ENCODE measurements at regions not wholly inside any gene's neighbourhood (a gene's known extent, or its start where the extent isn't known, plus 50 kb on each side); places are given as distances from the start of the nearest gene placed in this dataset.

DNA sequence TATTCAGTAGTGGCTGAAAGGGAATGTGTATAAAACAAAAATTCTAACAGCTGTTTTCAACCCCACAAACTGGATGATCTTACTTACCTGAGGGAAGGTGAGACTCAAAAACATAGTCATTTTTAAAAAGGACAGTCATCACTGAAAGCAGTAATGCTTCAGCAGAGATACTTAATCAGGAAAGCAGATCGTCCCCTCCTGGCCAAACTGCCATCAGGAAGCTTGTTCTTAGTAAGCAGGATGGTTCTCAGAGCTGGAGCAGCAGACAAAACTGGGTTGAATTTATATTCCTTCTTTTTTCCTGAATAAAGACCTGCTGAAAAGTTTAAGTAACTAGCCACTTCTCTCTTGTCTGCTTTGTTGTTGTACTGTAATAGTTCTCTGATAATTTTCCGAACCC is 1156.5 kb downstream of the OLFM4 start:
- H3K4me3 Mint-ChIP-seq, result no peak overlapping the region
- H3K27ac Mint-ChIP-seq, result no peak overlapping the region
- DNase-seq, result no peak
- no peaks in the 10 kb centered on the region for H3K36me3 Mint-ChIP-seq
- CTCF ChIA-PET, result no interaction called here
- no peaks in the 10 kb centered on the region for H3K27me3 Mint-ChIP-seq
- H3K4me1 Mint-ChIP-seq, result no peaks in the 10 kb centered on the region
- H3K9me3 Mint-ChIP-seq, result peaks cover 14% of the 10 kb centered on the region

GRCh38 chr13:54185785-54186184 is 1157.2 kb downstream of the OLFM4 start:
- peaks cover 14% of the 10 kb centered on the region for H3K9me3 Mint-ChIP-seq
- H3K4me3 Mint-ChIP-seq, result no peak overlapping the region
- no peaks in the 10 kb centered on the region for H3K27me3 Mint-ChIP-seq
- CTCF ChIA-PET, result no interaction called here
- H3K36me3 Mint-ChIP-seq, result no peaks in the 10 kb centered on the region
- no peaks in the 10 kb centered on the region for H3K4me1 Mint-ChIP-seq
- no peak overlapping the region for H3K27ac Mint-ChIP-seq
- no peak for DNase-seq

DNA sequence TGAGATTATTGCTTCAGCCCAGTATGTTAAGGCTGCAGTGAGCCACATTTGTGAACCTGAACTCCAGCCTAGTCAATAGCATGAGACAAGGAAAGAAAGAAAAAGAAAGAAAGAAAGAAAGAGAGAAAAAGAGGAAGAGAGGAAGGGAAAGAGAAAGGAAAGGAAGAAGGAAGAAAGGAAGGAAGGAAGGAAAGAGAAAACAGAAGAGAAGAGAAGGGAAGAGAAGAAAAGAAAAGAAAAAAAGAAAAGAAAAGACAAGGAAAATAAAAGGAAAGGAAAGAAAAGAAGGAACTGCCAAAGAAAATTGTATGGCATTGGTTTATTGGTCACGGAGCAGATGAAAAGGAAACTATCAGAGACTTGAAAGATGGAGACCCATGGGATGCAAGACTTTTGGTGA is 1158.8 kb downstream of the OLFM4 start:
- CTCF ChIA-PET, result no interaction called here
- H3K36me3 Mint-ChIP-seq, result no peaks in the 10 kb centered on the region
- H3K9me3 Mint-ChIP-seq, result peaks cover 14% of the 10 kb centered on the region
- no peak for DNase-seq
- H3K27ac Mint-ChIP-seq, result no peak overlapping the region
- H3K4me3 Mint-ChIP-seq, result no peak overlapping the region
- no peaks in the 10 kb centered on the region for H3K4me1 Mint-ChIP-seq
- no peaks in the 10 kb centered on the region for H3K27me3 Mint-ChIP-seq

GRCh38 chr13:54194233-54195024 is 1165.8 kb downstream of the OLFM4 start:
- Mint-ChIP-seq H3K9me3 (peaks cover 7% of the 10 kb centered on the region), H3K27me3 (no peaks in the 10 kb centered on the region), H3K4me1 (no peaks in the 10 kb centered on the region), H3K36me3 (no peaks in the 10 kb centered on the region), H3K27ac (no peak overlapping the region), H3K4me3 (no peak overlapping the region)
- no peak for DNase-seq
- CTCF ChIA-PET, result no interaction called here

DNA sequence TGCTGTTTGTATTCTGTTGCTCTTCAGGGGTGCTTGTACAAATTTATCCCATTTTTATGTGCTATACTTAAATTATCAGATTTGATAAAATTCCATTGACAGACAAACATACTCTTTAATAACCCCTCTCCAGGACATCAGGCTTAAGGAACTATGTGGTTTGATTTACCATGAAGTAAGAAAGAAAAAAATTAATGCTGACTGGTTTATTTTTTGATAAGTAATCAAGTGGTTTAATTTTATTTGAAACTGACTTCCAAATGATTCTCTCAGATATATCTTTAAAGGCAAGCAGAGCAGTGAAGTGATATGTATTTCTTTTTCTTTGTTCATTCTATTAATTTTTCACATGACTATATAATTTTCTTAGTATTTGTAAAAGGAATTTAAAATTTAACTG is 1168.1 kb downstream of the OLFM4 start:
- H3K36me3 Mint-ChIP-seq, result no peaks in the 10 kb centered on the region
- H3K27ac Mint-ChIP-seq, result no peak overlapping the region
- CTCF ChIA-PET, result no interaction called here
- H3K27me3 Mint-ChIP-seq, result no peaks in the 10 kb centered on the region
- no peaks in the 10 kb centered on the region for H3K4me1 Mint-ChIP-seq
- DNase-seq, result no peak
- no peak overlapping the region for H3K4me3 Mint-ChIP-seq
- peaks cover 6% of the 10 kb centered on the region for H3K9me3 Mint-ChIP-seq

- Mint-ChIP-seq H3K9me3 (peaks cover 6% of the 10 kb centered on the region), H3K4me3 (no peak overlapping the region), H3K4me1 (no peaks in the 10 kb centered on the region), H3K27me3 (no peaks in the 10 kb centered on the region), H3K36me3 (no peaks in the 10 kb centered on the region), H3K27ac (no peak overlapping the region)
- CTCF ChIA-PET, result no interaction called here
- no peak for DNase-seq
Measured at GRCh38 chr13:54198911-54199310, 1170.3 kb downstream of the OLFM4 start.

DNA sequence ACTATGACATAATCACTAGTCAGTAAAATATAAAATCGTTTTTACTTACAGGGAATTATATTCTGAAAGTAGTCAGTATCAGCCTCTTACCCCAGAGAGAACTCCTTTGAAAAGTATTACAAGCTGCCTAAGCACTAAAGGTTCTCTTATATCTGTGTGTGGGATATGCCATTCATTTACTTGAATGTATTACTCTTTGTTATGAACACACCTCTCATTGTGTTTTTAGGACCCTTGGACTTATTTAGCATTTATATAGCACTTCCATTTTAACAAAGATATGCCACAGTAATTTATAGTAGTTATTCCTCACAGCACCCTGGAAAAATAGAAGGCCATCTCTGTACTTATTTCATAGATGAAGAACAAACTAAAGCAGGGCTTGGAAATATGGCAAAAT is 1178.0 kb downstream of the OLFM4 start:
- Mint-ChIP-seq H3K4me1 (no peaks in the 10 kb centered on the region), H3K27ac (no peak overlapping the region), H3K36me3 (no peaks in the 10 kb centered on the region), H3K9me3 (peaks cover 4% of the 10 kb centered on the region), H3K4me3 (no peak overlapping the region), H3K27me3 (no peaks in the 10 kb centered on the region)
- no peak for DNase-seq
- CTCF ChIA-PET, result no interaction called here

DNA sequence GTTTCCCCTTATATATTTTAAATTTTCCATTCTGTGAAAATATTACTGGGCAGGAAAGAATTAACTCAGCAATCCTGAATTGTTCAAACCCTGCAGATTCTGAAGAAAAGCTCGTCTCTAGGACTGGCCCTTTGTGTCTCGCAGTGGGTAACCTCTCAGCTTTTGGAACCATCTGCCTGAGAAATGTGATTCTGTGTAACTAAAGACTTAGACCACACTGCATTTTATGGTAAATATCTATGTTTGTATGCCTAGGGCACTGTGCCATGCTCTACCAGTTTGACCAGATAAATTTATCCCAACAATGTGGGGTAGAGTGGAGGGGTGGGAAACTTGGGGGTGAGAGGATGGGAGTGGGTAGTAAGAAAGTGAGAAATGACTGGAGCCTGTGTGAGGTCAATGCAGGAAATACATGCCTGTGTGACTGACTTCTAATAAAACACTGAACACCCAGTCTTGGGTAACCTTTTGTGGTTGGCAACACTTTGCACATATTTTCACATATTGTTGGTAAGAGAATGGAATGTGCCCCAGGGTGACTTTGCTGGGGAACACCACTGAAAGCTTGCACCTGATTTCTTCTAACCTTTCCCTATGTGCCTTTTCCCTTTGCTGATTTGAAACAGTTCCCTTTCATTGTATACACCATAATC is 1181.9 kb downstream of the OLFM4 start:
- Mint-ChIP-seq H3K27ac (no peak overlapping the region), H3K36me3 (no peaks in the 10 kb centered on the region), H3K27me3 (no peaks in the 10 kb centered on the region), H3K4me3 (no peak overlapping the region), H3K9me3 (peaks cover 6% of the 10 kb centered on the region), H3K4me1 (no peaks in the 10 kb centered on the region)
- no peak for DNase-seq
- CTCF ChIA-PET, result no interaction called here

GRCh38 chr13:54216221-54216620 is 1187.6 kb downstream of the OLFM4 start:
- H3K4me3 Mint-ChIP-seq, result no peak overlapping the region
- no peak for DNase-seq
- CTCF ChIA-PET, result no interaction called here
- H3K27me3 Mint-ChIP-seq, result no peaks in the 10 kb centered on the region
- no peaks in the 10 kb centered on the region for H3K4me1 Mint-ChIP-seq
- no peaks in the 10 kb centered on the region for H3K36me3 Mint-ChIP-seq
- no peak overlapping the region for H3K27ac Mint-ChIP-seq
- peaks cover 20% of the 10 kb centered on the region for H3K9me3 Mint-ChIP-seq

- CTCF ChIA-PET, result no interaction called here
- peaks cover 17% of the 10 kb centered on the region for H3K9me3 Mint-ChIP-seq
- no peak for DNase-seq
- no peak overlapping the region for H3K4me3 Mint-ChIP-seq
- H3K27me3 Mint-ChIP-seq, result no peaks in the 10 kb centered on the region
- no peaks in the 10 kb centered on the region for H3K4me1 Mint-ChIP-seq
- H3K27ac Mint-ChIP-seq, result no peak overlapping the region
- no peaks in the 10 kb centered on the region for H3K36me3 Mint-ChIP-seq
Measured at GRCh38 chr13:54226876-54227275, 1198.3 kb downstream of the OLFM4 start.

DNA sequence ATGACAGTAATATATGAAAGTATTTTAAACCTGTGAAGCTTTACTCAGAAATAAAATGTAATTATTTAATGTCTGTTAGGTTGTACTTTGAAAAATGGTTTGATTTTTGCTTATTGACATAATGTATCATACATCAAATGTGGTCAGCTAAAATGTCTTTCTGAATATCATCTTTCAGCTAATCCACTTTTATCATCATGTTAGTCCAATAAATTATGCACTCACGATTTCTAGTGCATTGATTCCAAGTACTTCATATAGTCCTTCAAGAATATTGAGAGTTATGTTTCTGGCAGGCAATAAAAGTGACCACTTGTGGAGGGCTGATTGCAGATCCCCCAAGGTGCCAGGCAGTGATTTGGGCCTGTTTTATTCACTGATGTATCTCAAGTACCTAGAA is 1204.1 kb downstream of the OLFM4 start:
- CTCF ChIA-PET, result no interaction called here
- no peak overlapping the region for H3K27ac Mint-ChIP-seq
- no peaks in the 10 kb centered on the region for H3K36me3 Mint-ChIP-seq
- H3K4me1 Mint-ChIP-seq, result no peaks in the 10 kb centered on the region
- no peak overlapping the region for H3K4me3 Mint-ChIP-seq
- no peak for DNase-seq
- H3K9me3 Mint-ChIP-seq, result peaks cover 10% of the 10 kb centered on the region
- no peaks in the 10 kb centered on the region for H3K27me3 Mint-ChIP-seq

DNA sequence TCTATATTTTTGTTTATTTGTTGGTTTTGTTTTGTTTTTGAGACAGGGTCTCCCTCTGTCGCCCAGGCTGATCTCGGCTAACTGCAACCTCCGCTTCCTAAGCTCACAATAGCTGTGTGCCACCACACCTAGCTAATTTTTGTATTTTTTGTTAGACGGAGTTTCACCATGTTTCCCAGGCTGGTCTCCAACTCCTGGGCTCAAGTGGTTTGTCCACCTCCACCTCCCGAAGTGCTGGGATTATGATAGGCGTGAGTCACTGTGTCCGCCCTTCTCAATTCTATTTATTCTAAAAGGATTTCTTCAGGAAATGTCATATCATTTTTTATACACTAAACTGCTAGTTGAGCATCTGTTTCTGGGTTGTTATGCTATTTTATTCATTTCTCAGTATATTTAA is 1206.0 kb downstream of the OLFM4 start:
- no peaks in the 10 kb centered on the region for H3K36me3 Mint-ChIP-seq
- H3K27me3 Mint-ChIP-seq, result no peaks in the 10 kb centered on the region
- DNase-seq, result no peak
- no peak overlapping the region for H3K4me3 Mint-ChIP-seq
- H3K9me3 Mint-ChIP-seq, result peaks cover 10% of the 10 kb centered on the region
- no peaks in the 10 kb centered on the region for H3K4me1 Mint-ChIP-seq
- no peak overlapping the region for H3K27ac Mint-ChIP-seq
- CTCF ChIA-PET, result no interaction called here

DNA sequence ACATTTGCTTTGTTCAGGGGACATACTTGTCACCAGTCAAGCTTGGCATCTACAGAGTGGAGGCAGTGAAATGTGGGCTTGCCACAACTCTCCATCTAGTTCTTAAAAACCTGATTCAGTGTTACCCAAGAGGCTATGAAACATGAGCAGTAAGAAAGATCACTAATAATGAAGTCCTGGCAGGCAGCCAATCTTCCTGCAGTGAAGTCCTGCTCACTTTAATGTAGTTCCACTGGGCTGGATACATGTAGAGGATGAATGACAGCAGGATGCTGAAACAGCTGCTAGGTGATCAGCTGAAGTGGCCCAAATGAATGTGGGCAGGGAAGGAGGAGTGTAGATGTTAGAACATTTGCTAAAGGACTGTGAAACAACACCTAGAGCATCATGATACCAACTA is 1213.1 kb downstream of the OLFM4 start:
- H3K9me3 Mint-ChIP-seq, result peaks cover 13% of the 10 kb centered on the region
- no peak overlapping the region for H3K4me3 Mint-ChIP-seq
- H3K36me3 Mint-ChIP-seq, result no peaks in the 10 kb centered on the region
- no peak for DNase-seq
- no peaks in the 10 kb centered on the region for H3K27me3 Mint-ChIP-seq
- no peak overlapping the region for H3K27ac Mint-ChIP-seq
- no peaks in the 10 kb centered on the region for H3K4me1 Mint-ChIP-seq
- CTCF ChIA-PET, result no interaction called here

DNA sequence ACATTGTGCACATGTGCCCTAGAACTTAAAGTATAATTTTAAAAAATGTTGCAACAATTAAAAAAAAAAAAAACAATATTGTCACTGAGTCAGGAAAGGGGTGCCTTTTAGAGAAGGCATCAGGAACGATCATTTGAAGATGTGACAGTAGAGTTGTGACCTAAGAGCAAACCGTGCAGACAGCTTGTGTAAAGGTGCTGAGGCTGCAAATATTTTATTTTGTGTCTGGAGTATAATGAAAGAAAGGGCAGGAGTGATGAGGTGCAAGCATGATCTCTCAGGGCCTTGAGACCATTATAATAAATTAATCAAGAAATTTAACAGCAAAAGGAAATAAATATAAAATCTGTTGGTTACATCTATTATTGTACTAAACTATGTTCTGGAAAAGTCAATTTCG is 1219.7 kb downstream of the OLFM4 start:
- H3K27ac Mint-ChIP-seq, result no peak overlapping the region
- no peaks in the 10 kb centered on the region for H3K27me3 Mint-ChIP-seq
- no peaks in the 10 kb centered on the region for H3K36me3 Mint-ChIP-seq
- H3K4me1 Mint-ChIP-seq, result no peaks in the 10 kb centered on the region
- H3K4me3 Mint-ChIP-seq, result no peak overlapping the region
- no peak for DNase-seq
- peaks cover 14% of the 10 kb centered on the region for H3K9me3 Mint-ChIP-seq
- CTCF ChIA-PET, result no interaction called here

DNA sequence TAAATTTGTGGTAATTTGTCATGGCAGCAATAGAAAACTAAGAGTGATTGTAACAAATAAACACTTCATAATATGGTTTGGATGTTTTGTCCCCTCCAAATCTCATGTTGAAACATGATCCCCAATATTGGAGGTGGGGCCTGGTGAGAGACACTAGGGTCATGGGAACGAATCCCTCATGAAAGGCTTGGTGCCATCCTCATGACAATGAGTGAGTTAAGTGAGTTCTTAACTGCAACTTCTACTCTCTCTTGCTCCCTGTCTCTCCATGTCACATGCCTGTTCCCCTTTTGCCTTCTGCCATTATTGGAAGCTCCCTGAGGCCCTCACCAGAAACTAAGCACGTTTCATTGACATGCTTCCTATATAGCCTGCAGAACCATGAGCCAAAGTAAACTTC is 1233.2 kb downstream of the OLFM4 start:
- Mint-ChIP-seq H3K4me1 (no peaks in the 10 kb centered on the region), H3K27me3 (no peaks in the 10 kb centered on the region), H3K9me3 (peaks cover 6% of the 10 kb centered on the region), H3K36me3 (no peaks in the 10 kb centered on the region), H3K4me3 (no peak overlapping the region), H3K27ac (no peak overlapping the region)
- CTCF ChIA-PET, result no interaction called here
- no peak for DNase-seq

Measured in activated naive CD4-positive, alpha-beta T cell treated with anti-CD3 and anti-CD28 coated beads, Interleukin-2, amount 10 ng/mL, durations not matched to agents 7 days and 5 days (primary cell).